HEK293T (cell line): ENCODE measurements at regions not wholly inside any gene's neighbourhood (a gene's known extent, or its start where the extent isn't known, plus 50 kb on each side); places are given as distances from the start of the nearest gene placed in this dataset.
"Not testable (repeated sequence)": the region's sequence is repeated elsewhere in the genome, so short reads cannot be mapped to it uniquely, and the experiment has no call there.

Experiments used
- BHLHE40 ChIP-seq: fragments of 450-650 bp; IDR thresholded peaks from 2 replicates; pipeline ENCODE4 v1.6.1; 2016; ENCODE audit warnings: mild to moderate bottlenecking, moderate library complexity, borderline replicate concordance
- ELF4 ChIP-seq: fragments of 450-650 bp; IDR thresholded peaks from 2 replicates; pipeline ENCODE4 v1.6.1; 2017; ENCODE audit warnings: antibody characterized with exemption
- FOXK2 ChIP-seq: fragments of 450-650 bp; IDR thresholded peaks from 2 replicates; pipeline ENCODE4 v1.6.1; 2016; ENCODE audit warnings: mild to moderate bottlenecking
- HDGF ChIP-seq: fragments of 450-650 bp; IDR thresholded peaks from 2 replicates; pipeline ENCODE4 v1.6.1; 2017; ENCODE audit warnings: antibody characterized with exemption, borderline replicate concordance
- LEF1 ChIP-seq: fragments of 450-650 bp; IDR thresholded peaks from 2 replicates; pipeline ENCODE4 v1.6.1; 2017; ENCODE audit warnings: mild to moderate bottlenecking, borderline replicate concordance
- SUZ12 ChIP-seq: fragments of 450-650 bp; IDR thresholded peaks from 2 replicates; pipeline ENCODE4 v1.6.1; 2016; ENCODE audit warnings: mild to moderate bottlenecking
- TARDBP ChIP-seq: fragments of 450-650 bp; IDR thresholded peaks from 2 replicates; pipeline ENCODE4 v1.6.1; 2016

DNA sequence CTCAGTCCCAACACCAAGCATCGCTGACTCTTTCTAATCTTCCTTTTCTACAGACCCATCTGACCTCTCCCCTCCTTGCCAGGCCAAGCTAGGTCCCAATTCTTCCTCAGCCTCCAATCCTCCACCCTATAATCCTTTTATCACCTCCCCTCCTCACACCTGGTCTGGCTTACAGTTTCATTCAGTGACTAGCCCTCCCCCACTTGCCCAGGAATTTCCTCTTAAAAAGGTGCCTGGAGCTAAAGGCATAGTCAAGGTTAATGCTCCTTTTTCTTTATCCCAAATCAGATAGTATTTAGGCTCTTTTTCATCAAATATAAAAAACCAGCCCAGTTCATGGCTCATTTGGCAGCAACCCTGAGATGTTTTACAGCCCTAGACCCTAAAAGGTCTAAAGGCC lies 327.1 kb upstream of the KCNMB2 start:
- TF ChIP-seq SUZ12, HDGF, BHLHE40, FOXK2, LEF1, TARDBP, ELF4: not testable (repeated sequence)
